K562 (cell line): ENCODE measurements at regions not wholly inside any gene's neighbourhood (a gene's known extent, or its start where the extent isn't known, plus 50 kb on each side); places are given as distances from the start of the nearest gene placed in this dataset.

Experiments
- BRF2 ChIP-seq: IDR thresholded peaks from 3 replicates; pipeline ENCODE4 v1.6.1; 2011; ENCODE audit warnings: borderline replicate concordance, mild to moderate bottlenecking; ENCODE audit not compliant: insufficient read length, insufficient read depth
- EGR1 ChIP-seq: fragments of 450-650 bp; conservative IDR thresholded peaks from 2 replicates; pipeline ENCODE4 v1.6.1; 2017; ENCODE audit warnings: mild to moderate bottlenecking
- EHMT2 ChIP-seq: fragments of 450-650 bp; IDR thresholded peaks from 2 replicates; pipeline ENCODE4 v1.6.1; 2018; ENCODE audit warnings: antibody characterized with exemption
- FOXO4 ChIP-seq: fragments of 450-650 bp; formaldehyde crosslinking; IDR thresholded peaks from 2 replicates; pipeline ENCODE4 v1.4.0; 2020; ENCODE audit warnings: mild to moderate bottlenecking, moderate library complexity
- HBP1 ChIP-seq: fragments of 450-650 bp; formaldehyde crosslinking; IDR thresholded peaks from 2 replicates; pipeline ENCODE4 v1.4.0; 2022; ENCODE audit warnings: missing genetic modification characterization
- HMGN3 ChIP-seq: IDR thresholded peaks from 2 replicates; pipeline ENCODE4 v1.6.1; 2011; ENCODE audit warnings: borderline replicate concordance, low read depth, mild to moderate bottlenecking, mixed read lengths, low read length; ENCODE audit not compliant: insufficient read length; ENCODE audit errors: extremely low read depth
- MXD1 ChIP-seq: fragments of 250-450 bp; sonication (Bioruptor Pico); IDR thresholded peaks from 2 replicates; pipeline ENCODE4 v1.8.0; 2021; ENCODE audit warnings: borderline replicate concordance, mild to moderate bottlenecking, moderate library complexity; ENCODE audit not compliant: poor library complexity, severe bottlenecking
- PREB ChIP-seq: sonication (generic); formaldehyde crosslinking; IDR thresholded peaks from 2 replicates; pipeline ENCODE4 v1.8.1; 2023; ENCODE audit warnings: mild to moderate bottlenecking, missing genetic modification reagents
- SMARCA4 ChIP-seq: fragments of 450-650 bp; IDR thresholded peaks from 2 replicates; pipeline ENCODE4 v1.6.1; 2016
- UBTF ChIP-seq, 2 experiments: IDR thresholded peaks; 2 replicates each; pipeline ENCODE4 v1.6.1; 2012; ENCODE audit warnings: improper control_type of control experiment in 2 of 2, low read depth in 2 of 2, low read length in 2 of 2, borderline replicate concordance in 1 of 2
- XRCC5 ChIP-seq: fragments of 200-400 bp; formaldehyde crosslinking; IDR thresholded peaks from 2 replicates; pipeline ENCODE4 v1.6.1; 2017; ENCODE audit warnings: low read depth, mild to moderate bottlenecking, low read length
- ZBTB43 ChIP-seq: sonication (generic); formaldehyde crosslinking; IDR thresholded peaks from 2 replicates; pipeline ENCODE4 v1.8.0; 2023; ENCODE audit warnings: mild to moderate bottlenecking, missing genetic modification reagents
- ZNF431 ChIP-seq: sonication (generic); formaldehyde crosslinking; IDR thresholded peaks from 2 replicates; pipeline ENCODE4 v1.8.0; 2022; ENCODE audit warnings: mild to moderate bottlenecking, missing genetic modification reagents
- ZNF639 ChIP-seq, 2 experiments: fragments of 200-800 bp in 1 of 2; sonication (Bioruptor generic) in 1 of 2; sonication (generic) in 1 of 2; formaldehyde crosslinking in 1 of 2; IDR thresholded peaks in 1 of 2; conservative IDR thresholded peaks in 1 of 2; 2 replicates each; pipeline versions ENCODE4 v1.5.0 to v1.6.1; 2016 to 2020; ENCODE audit warnings: missing compliant biosample characterization in 1 of 2, missing genetic modification characterization in 1 of 2, missing genetic modification reagents in 1 of 2
- ZNF77 ChIP-seq: fragments of 250-450 bp; sonication (Bioruptor Pico); IDR thresholded peaks from 2 replicates; pipeline ENCODE4 v1.5.0; 2020

GRCh38 chr21:38958940-38959691 is 153.4 kb downstream of the ETS2 start (continued):
- TF ChIP-seq FOXO4 (CRISPR knock-in tag): no peak
- TF ChIP-seq ZNF77: no peak
- TF ChIP-seq SMARCA4: peak; percentile 47; the same call in 1 of the 2 replicates
- no peak for TF ChIP-seq EGR1
- peak in 1 of 2 experiments; percentile 62; a peak in 1 of 4 replicates for TF ChIP-seq ZNF639 (CRISPR knock-in tag; conservative IDR thresholded peaks at IDR 0.05 in 1 of 2, IDR thresholded peaks at IDR 0.05 in 1 of 2)
- TF ChIP-seq UBTF (IDR thresholded peaks at IDR 0.05; ENCODE audit: borderline replicate concordance in 1 of 2, low read depth in 2 of 2, low read length in 2 of 2): no peak
- no peak for TF ChIP-seq BRF2
- TF ChIP-seq HBP1 (CRISPR knock-in tag): no peak
- TF ChIP-seq HMGN3: no peak
- TF ChIP-seq PREB (CRISPR knock-in tag): no peak
- no peak for TF ChIP-seq MXD1
- TF ChIP-seq ZNF431 (CRISPR knock-in tag): no peak
- TF ChIP-seq EHMT2: no peak
- TF ChIP-seq ZBTB43 (CRISPR knock-in tag): no peak
- TF ChIP-seq XRCC5: no peak
